ENCODE measurements at regions not wholly inside any gene's neighbourhood (a gene's known extent, or its start where the extent isn't known, plus 50 kb on each side); places are given as distances from the start of the nearest gene placed in this dataset.

DNA sequence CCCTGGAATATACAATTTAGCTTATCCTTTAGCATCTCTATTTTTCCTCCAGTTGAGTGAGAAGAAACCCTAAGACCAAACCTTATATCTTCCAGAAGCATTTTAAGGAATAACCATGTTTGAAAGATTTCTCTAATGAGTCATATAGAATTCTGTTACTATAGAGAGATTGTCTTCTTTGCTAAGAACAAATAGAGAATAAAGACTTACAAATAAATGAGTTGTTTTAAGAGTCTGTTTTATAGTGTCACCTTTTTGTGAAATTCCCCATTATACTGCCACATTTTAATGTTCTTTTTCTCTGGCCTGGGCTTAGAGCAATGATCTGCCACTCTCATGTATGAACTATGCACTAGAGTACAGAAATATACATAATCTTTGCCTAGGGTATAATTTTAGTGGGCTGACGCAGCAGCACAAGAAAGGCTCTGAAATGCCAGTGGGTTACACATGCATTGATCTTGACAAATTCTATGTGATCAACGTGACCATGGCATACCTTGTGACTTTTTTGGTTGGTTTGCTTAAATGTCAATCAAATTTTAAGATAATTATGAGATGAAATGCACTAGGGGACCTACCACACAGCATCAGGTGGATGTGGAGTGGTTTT, 145.1 kb upstream of the MKLN1 start:
- DNase-seq (ENCODE audit: low spot score): no peak

DNA sequence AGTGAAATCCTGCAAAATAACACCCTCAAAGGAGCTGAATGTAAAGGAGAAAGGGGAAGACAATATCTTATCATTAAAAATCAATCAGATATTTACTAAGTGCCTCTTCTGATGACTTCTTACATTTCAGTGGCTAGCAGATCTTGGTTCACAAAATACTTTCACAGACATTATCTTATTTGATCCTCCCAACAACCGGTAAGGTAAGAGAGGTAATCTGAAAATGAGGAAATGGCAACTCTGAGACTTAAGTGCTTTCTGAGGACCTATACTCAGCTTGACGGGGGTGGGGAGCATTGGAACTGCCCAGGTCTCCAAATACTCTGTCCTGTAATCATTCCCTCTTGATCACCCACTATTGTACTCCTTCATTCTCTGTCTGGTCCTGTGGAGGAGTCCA, 144.6 kb upstream of the MKLN1 start:
- no peak for DNase-seq (ENCODE audit: low spot score)

DNA sequence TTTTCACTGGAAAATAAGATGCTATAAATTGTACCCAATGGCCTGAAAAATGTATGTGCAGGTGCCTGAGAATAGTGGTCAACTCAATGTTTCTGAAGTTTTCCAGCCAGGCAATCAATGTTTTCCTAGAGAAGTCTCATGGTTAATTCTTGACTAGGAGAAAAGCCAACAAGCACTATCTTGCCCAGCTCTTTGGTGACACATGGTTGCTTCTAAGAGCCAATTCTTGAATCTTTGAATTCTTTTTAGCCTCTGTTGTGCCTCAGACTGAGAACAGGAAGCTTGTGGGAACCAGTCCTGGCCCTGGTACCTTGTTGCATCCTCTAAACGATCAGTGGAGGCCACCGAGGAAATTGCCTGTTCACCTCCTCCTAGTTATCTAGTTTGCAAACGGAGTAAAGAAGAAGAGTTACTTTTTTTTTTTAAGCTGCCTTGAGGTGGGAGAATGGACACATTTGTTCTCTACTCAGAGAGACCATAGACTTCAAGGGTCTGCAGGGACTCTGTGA, 144.0 kb upstream of the MKLN1 start:
- no peak for DNase-seq (ENCODE audit: low spot score)

DNA sequence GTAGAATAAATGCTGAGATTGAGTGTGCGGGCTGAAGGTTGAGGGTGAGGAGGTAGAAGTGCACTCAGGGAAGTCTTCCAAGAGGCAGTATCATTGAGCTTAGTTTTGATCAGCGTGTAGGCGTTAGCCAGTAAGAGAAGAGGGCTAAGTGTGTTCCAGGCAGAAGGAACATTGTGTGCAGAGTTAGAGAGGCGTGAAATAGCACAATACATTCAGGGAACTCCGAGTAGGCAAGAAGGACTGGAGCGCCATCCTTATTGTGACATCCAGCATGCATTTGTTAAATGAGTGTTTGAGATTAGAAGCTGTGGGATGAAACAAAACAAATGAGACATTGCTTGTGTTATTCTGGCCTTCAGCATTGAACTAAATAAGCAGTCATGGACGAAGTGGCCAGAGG, 140.9 kb upstream of the MKLN1 start:
- no peak for DNase-seq (ENCODE audit: low spot score)

DNA sequence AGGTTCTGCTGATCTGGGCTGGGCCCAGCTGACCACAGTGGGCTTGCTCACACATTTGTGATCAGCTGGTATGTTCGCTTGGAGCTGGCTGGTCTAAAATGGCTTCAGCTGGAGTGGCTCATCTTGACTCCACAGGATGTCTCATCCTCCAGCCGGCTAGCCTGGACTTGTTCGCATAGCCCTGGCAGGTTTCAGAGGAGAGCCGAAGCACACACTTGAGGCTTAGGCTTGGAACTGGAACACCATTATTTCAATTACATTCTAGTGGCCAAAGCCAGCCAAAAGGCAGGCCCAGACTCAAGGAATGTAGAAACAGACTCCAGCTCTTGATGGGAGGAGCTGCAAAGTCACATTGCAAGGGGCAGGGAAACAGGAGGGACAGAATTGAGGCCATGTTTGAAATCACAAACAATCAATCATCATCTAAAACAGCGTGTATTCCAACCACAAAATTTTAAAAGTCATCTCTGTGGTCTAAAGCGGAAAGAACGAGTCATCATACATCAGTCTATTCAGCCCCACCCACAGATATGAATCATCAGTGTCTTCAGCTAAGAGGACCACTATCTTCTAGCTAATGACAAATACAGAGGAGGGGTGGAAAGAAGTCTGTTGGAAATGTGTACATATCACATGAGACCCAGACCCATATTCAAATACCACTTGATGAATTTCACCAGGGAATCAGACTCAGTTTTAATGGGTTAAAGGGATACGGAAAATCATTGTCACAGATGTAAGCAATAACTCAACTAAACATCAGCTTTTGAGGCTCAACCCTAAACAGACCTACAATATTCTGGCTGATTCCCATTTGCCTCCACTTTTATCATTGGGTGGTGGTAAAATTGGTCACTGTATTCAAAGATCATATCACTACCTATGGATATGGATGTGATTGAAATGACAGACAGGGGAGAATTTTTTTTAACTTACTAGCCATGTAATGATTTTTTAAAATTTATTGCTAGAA, 139.0 kb upstream of the MKLN1 start:
- peak; percentile 97 for DNase-seq (ENCODE audit: low spot score)

DNA sequence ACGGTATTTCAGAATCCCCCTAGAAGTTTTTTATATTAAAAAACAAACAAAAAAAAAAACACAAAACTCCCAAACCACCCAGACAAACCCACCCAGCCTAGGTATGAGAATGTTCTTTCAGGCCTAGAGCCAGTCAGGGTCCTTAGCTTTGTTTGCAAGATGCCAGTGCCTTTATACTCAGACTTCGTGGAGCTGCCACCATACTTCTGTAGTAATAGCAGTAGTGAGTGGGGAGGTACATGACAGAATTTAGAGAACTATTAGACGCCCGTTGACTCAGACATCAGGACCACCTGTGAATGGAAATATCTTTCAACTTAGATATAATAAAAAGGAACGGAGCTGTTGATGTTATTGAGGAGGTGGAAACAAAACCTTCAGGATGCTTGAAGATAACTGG, 138.2 kb upstream of the MKLN1 start:
- no peak for DNase-seq (ENCODE audit: low spot score)

DNA sequence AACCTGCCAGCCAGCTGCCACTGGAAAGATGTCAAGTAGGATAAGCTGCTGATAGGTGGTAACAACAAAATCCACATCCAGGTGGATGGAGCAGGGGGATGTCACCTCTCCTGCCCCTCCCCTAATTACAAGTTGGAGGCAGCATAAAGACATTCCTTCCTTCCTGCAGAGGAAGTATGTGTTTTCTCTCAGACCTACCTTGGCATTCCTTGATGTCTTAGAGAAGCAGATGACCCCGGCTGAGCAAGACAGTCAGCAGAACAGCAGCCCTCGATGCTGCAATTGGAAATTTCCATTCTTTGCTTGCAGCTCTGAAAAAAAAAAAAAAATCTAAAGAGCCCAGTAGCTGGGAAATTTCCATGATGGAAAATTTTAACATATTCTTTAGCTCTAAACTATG, 137.5 kb upstream of the MKLN1 start:
- no peak for DNase-seq (ENCODE audit: low spot score)

DNA sequence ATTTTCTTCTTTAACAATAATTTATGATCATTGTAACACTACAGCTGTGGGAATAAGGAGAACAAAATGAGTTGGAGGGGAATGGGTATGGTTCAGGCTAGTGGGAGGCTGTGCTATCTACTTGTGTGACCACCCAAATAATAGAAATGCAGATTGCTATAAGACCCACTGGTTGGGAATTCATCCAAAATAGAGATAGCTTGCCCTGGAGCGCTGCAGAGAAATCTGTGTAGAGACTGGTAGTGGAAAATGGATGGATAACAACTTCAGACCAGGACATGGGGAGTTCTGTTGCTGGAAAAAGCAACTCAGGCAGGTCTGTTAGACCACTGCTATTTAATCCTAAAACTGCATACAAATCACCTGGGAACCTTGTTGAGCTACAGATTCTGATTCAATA, 137.1 kb upstream of the MKLN1 start:
- no peak for DNase-seq (ENCODE audit: low spot score)

DNA sequence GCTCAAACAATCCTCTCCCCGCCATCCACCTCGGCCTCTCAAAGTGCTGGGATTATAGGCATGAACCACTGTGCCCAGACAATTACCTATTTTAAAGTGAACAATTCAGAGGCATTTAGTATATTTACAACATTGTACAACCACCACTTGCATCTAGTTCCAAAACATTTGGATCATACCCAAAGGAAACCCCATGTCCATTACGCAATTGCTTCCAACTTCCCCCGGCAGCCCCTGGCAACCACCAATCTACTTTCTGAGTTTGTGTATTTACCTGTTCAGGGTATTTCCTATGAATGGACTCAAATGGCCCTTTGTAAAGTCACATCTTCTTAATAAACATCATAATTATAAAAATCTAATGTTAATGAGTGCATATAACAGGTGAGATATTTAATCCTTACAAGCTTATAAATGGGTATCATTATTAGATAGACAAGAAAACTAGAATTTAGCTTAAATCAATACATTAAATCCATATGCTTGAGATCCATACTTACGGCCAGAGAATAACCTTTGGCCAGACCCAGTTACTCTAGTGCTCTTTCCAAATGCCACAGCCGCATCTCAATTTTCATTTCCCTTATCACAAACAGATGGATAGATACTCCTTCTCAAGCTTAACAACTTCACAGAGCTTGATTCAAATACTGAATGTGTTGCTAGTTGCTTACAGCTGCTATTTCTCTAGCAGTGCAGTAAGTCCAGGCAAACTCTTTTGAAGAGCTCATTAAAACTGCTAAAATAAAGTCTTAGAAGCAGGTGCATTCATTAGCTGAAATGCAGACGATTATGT, 133.4 kb upstream of the MKLN1 start:
- DNase-seq (ENCODE audit: low spot score): no peak

DNA sequence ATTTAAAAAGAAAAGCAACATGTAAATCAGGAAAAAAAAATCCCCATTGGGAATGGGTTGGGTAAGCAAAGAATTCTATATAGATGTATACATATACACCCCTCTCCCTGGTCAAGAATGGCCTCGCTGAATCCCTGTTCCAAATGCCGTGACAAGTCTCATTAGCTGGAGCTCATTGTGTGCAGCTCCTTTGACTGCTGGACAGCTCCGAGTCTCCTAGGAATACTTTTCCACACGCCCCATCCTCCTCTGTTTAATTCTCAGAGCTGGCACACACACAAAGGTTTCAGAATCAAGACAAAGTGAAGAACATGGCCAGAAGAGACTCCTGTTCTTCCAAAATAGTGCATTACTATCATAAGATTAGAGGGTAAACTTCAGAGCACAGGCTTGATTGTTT, 130.9 kb upstream of the MKLN1 start:
- peak; percentile 19 for DNase-seq (ENCODE audit: low spot score)

DNA sequence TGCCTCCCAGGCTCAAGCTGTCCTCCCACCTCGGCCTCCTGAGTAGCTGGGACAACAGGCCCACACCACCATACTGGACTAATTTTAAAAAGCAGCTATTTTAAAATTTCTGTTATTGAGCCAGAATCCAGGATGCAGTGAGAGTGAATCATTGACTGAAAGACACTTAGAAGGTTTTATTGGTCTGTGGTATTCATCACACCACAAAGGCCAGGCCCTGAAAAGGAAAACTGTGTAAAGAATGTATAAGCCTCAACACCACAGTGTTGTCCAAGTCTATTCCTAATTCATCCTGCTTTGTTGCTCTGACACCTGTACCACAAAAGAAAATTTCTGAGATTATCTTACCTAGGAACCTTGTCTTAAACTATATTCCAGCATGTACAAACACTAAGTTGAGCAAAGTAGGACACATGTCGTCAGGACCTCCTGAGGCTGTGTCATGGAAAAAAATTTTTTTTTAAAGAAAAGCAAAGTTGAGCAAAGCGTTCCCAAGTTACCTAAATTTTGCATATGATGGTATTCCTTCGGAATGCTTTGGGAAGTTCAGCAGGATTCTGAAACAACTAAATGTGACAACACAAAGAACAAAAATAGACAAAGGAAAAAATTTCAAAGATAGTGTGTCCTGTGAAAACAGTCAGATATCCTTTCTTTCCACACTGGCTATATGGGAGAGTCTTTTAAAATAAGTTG, 129.6 kb upstream of the MKLN1 start:
- DNase-seq (ENCODE audit: low spot score): peak; percentile 79

DNA sequence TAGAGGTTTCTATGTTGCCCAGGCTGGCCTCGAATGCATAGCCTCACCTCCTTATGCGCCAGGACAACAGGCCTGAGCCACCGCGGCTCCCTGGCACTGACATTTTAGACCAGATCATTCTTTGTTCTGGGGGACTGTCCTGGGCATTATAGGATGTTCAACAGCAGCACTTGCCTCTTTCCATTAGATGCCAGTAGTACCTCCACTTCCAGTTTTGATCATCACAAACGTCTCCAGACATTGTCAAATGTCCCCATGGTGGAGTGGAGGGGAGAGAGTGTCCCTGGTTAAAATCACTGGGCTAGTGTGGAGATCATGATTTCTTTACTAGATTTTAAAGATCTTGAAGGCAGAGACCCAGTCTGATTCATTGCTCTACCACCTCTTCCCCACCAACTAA, 125.2 kb upstream of the MKLN1 start:
- no peak for DNase-seq (ENCODE audit: low spot score)

DNA sequence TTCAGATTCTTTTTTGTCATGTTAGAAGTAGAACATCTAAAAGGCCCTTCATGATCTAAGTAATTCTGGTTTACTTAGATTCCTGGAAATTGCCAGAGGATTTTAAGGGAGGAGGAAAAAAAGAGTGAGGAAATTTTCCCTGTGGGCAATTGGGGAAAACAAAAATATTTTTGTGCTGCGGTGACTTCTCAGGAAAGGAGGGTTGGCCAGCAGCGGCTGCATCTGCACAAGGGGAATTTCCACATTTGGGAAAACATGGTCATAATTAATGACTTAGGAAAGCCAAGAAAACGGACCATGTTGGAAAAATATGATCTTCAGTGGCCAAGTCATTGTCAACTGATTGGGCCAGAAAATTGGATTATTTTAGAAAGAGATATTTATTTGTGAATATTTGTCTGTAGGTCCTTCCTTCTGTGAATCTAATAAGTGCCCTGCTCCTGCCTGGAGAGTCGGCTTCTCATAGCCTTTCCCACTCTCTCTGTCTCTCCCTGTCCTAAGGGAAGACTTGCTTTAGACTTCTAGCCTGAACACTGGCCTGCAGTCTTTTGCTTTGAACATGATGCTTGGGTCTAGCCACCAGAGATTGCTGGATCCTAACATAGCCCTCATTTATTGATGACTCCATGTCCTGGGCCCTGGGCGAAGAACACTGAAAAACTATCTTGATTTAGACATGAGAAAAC, 124.2 kb upstream of the MKLN1 start:
- DNase-seq (ENCODE audit: low spot score): no peak

DNA sequence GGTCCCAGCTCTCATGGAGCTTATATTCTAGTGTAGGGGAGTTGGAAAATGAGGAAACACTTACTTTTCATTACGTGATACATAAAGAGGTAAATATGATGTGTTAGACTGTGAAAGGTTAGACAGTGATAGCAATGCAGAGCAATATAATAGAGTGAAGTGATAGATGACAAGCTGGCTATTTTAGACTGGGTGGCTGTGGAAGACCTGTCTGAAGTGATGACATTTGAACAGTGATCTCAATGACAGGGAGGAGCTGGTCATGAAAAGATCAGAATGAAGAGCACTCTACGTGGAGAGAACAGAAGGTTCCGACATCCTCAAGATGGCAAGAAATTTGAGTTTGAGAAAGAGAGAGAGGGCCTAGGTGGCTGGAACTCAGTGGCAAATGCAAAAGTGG, 118.9 kb upstream of the MKLN1 start:
- DNase-seq (ENCODE audit: low spot score): no peak

DNA sequence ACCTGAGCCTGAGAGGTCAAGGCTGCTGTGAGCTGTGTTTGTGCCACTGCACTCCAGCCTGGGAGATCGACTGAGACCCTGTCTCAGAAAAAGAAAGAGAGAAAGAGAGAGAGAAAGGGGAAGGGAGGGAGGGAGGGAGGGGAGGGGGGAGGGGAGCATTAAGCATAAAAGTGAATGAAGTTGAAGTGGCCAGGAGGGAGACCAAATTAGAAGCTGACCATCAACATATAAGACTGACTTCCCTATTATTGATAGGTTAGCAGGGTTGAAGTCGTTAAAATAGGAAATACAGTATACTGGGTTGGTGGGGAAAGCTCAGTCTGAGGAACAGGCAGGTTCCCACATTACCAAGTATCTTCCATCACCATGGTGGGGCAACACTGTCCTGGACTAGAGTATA, 117.1 kb upstream of the MKLN1 start:
- no peak for DNase-seq (ENCODE audit: low spot score)

DNA sequence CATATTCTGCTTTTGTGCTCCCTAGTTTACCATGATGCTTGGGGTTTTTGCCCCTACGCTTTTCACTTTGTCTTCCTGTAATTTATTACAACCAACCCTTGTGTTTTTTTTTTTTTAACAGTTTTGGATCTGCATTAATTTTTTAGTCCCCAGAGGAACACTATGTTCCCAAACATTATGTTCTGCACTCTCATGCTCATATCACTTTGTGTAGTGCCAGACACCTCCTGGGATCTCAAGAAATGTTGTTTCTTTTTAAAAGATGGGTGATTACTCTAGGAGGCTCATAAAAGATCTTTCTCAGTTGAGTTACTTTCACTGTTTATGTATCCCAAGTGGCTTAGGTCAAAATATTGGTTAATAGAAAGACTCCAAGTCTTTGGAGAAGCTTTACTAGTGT, 116.2 kb upstream of the MKLN1 start:
- DNase-seq (ENCODE audit: low spot score): no peak

DNA sequence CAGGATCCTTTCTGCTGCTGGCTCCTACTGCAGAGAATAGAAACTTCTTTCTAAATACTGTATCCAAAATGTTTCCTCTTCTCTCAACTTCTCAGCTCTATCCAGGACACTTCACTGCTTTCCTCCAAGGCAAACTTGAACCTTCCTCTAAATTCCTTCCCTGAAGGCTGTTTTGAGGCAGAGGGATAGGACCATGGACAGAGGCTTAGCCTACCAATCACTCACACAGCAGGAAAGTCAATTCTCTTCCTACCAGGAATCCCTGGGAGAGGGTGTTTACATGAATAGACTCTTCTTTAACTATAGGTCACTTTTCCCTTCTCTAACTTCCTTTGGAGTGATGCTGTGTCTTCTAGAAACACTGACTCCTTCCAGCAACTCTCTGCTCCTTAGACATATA, 115.6 kb upstream of the MKLN1 start:
- DNase-seq (ENCODE audit: low spot score): peak; percentile 21

DNA sequence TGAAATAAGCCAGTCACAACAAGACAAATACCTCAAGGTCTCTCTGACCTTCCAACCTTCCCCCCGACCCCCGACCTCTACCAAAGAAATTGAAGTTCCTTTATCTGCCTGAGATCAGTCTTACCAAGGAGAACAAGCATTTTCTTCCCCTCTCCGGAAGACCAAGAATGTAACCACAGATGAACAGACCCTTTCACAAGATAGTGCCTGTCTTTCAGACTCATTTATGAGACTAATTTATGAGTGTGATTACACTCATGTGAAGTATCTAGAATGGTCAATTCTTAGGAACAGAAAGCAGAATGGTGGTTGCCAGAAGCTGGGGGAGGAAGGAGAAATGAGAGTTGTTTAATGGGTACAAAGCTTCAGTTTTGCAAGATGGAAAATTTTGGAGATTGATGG, 108.9 kb upstream of the MKLN1 start:
- DNase-seq (ENCODE audit: low spot score): no peak

DNA sequence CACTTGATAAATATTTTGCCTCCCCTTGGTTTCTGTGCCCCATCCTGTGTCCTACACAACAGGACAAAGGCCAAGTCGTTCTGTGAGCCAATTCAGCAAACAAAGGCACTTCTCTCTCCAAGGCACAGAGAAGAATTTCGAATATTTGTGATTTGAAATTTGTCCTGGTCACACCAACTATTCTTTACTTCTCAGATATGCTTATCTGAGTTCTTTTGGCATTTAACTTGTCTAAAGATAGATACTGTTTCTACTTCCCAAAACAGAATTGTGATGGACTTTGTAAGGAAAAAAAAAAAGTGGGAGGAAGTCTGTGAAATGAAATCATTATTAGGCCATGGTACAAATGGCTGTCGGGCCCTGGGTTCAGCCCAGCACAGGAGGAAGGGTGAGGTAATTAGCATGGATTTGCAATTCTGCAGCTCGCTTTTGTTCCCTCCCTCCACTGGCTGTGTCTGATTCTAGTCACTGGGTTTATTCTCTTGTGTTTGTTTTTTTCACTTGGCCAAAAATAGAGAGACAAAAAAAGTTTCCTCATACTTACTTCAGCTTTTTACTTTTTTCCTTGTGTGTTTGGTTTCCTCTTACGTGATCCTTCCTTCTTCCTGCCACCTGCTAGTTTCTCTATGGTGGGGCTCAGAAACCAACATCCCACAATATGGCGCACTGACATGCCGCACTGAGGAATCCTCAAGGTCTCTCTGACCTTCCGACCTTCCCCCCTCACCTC, 108.2 kb upstream of the MKLN1 start:
- no peak for DNase-seq (ENCODE audit: low spot score)

DNA sequence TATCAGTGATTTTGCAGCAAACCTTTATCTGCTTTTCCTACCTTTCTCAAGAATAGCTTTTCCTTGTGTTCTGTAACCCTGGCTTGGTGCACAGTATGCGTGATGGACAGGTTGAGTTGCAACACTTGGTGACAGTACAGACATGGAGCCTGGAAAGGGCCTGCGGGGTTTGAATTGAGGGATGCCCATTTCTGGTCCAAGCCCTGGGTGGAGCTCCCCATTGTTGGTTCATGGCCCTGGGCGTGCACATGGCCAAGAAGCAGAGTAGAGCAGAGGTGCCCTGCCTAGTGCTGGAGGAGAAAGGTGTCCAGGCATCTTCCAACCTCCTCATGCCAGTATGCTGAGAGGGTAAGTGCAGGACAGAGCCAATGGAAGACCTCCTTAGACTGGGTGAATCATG, 106.6 kb upstream of the MKLN1 start:
- DNase-seq (ENCODE audit: low spot score): no peak

DNA sequence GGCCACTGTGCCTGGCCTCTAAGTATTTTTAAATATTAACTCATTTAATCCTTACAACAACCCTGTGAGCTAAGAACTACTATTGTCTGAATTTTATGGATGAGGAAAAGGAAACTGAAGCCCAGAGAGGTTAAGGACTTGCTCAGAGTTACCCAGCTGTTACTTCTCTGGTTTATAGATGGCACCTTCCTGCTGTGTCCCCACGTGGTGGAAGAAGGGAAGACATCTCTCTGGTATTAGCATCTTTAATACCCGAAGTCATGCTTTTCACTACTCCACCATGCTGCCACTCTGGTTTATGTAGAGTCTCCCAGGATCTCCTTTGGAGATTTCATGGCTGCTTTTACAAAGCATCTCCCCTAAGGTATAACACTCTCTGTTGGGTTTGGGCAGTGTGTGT, 105.5 kb upstream of the MKLN1 start:
- DNase-seq (ENCODE audit: low spot score): no peak

Data from A172 (cell line).